ENCODE measurements at regions not wholly inside any gene's neighbourhood (a gene's known extent, or its start where the extent isn't known, plus 50 kb on each side); places are given as distances from the start of the nearest gene placed in this dataset.

GRCh38 chr10:58948303-58948702 lies 228.1 kb upstream of the PHYHIPL start:
- Histone ChIP-seq H3K9me2 (ENCODE audit: insufficient read depth) (peaks cover 4% of the 10 kb centered on the region), H3K4me2 (no peak overlapping the region), H3K27ac (ENCODE audit: low read depth) (no peak overlapping the region), H3K4me3 (no peak overlapping the region), H3F3A (replicated peaks; ENCODE audit: low read depth) (no peaks in the 10 kb centered on the region), H3K4me1 (ENCODE audit: insufficient read depth) (no peaks in the 10 kb centered on the region), H4K20me1 (replicated peaks; ENCODE audit: insufficient read depth) (no peaks in the 10 kb centered on the region), H3K36me3 (ENCODE audit: insufficient read depth) (no peaks in the 10 kb centered on the region), H3K79me2 (replicated peaks; ENCODE audit: insufficient read depth) (no peaks in the 10 kb centered on the region), H3K27me3 (ENCODE audit: insufficient read depth) (no peaks in the 10 kb centered on the region), H2AFZ (no peak overlapping the region)
- DNase-seq (ENCODE audit: low spot score) (no peak), ATAC-seq (no peak)
- no peaks in the 10 kb centered on the region for H3K27me3 Mint-ChIP-seq (ENCODE audit: insufficient read depth, low read depth, poor library complexity)
- no peaks in the 10 kb centered on the region for H3K9me3 Mint-ChIP-seq
- H3K27ac Mint-ChIP-seq: no peak overlapping the region
- TF ChIP-seq, protein P1, sequence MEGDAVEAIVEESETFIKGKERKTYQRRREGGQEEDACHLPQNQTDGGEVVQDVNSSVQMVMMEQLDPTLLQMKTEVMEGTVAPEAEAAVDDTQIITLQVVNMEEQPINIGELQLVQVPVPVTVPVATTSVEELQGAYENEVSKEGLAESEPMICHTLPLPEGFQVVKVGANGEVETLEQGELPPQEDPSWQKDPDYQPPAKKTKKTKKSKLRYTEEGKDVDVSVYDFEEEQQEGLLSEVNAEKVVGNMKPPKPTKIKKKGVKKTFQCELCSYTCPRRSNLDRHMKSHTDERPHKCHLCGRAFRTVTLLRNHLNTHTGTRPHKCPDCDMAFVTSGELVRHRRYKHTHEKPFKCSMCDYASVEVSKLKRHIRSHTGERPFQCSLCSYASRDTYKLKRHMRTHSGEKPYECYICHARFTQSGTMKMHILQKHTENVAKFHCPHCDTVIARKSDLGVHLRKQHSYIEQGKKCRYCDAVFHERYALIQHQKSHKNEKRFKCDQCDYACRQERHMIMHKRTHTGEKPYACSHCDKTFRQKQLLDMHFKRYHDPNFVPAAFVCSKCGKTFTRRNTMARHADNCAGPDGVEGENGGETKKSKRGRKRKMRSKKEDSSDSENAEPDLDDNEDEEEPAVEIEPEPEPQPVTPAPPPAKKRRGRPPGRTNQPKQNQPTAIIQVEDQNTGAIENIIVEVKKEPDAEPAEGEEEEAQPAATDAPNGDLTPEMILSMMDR (conservative IDR thresholded peaks at IDR 0.05; ENCODE audit: low read depth in 2 of 2): no peak
- no peaks in the 10 kb centered on the region for H3K4me1 Mint-ChIP-seq
- no peak overlapping the region for H3K4me3 Mint-ChIP-seq
- no peaks in the 10 kb centered on the region for H3K36me3 Mint-ChIP-seq (ENCODE audit: low read depth)

GRCh38 chr10:58950618-58951017 lies 225.8 kb upstream of the PHYHIPL start:
- H3K36me3 ChIP-seq (ENCODE audit: insufficient read depth): no peaks in the 10 kb centered on the region
- H4K20me1 ChIP-seq (replicated peaks; ENCODE audit: insufficient read depth): no peaks in the 10 kb centered on the region
- H2AFZ ChIP-seq: no peak overlapping the region
- no peaks in the 10 kb centered on the region for H3K27me3 ChIP-seq (ENCODE audit: insufficient read depth)
- Mint-ChIP-seq H3K36me3 (ENCODE audit: low read depth) (no peaks in the 10 kb centered on the region), H3K9me3 (no peaks in the 10 kb centered on the region), H3K27me3 (ENCODE audit: insufficient read depth, low read depth, poor library complexity) (no peaks in the 10 kb centered on the region), H3K4me3 (no peak overlapping the region), H3K27ac (no peak overlapping the region), H3K4me1 (no peaks in the 10 kb centered on the region)
- H3K9me2 ChIP-seq (ENCODE audit: insufficient read depth): no peaks in the 10 kb centered on the region
- H3K27ac ChIP-seq (ENCODE audit: low read depth): no peak overlapping the region
- H3K4me2 ChIP-seq: no peak overlapping the region
- no peaks in the 10 kb centered on the region for H3F3A ChIP-seq (replicated peaks; ENCODE audit: low read depth)
- H3K4me3 ChIP-seq: no peak overlapping the region
- no peaks in the 10 kb centered on the region for H3K79me2 ChIP-seq (replicated peaks; ENCODE audit: insufficient read depth)
- no peak for TF ChIP-seq ZNF114 (CRISPR knock-in tag; IDR thresholded peaks at IDR 0.05)
- TF ChIP-seq, protein P1 (conservative IDR thresholded peaks at IDR 0.05; ENCODE audit: low read depth in 2 of 2): no peak
- no peak for TF ChIP-seq EZH2phosphoT487 (IDR thresholded peaks at IDR 0.05; ENCODE audit: unreplicated experiment)
- TF ChIP-seq, protein P2, sequence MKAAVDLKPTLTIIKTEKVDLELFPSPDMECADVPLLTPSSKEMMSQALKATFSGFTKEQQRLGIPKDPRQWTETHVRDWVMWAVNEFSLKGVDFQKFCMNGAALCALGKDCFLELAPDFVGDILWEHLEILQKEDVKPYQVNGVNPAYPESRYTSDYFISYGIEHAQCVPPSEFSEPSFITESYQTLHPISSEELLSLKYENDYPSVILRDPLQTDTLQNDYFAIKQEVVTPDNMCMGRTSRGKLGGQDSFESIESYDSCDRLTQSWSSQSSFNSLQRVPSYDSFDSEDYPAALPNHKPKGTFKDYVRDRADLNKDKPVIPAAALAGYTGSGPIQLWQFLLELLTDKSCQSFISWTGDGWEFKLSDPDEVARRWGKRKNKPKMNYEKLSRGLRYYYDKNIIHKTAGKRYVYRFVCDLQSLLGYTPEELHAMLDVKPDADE (IDR thresholded peaks at IDR 0.05): no peak
- TF ChIP-seq REST (IDR thresholded peaks at IDR 0.05; ENCODE audit: unreplicated experiment): no peak
- no peak for ATAC-seq
- no peaks in the 10 kb centered on the region for H3K4me1 ChIP-seq (ENCODE audit: insufficient read depth)
- DNase-seq (ENCODE audit: low spot score): no peak

Measured in GM23338 (cell line).